Upper lobe of right lung (tissue), 1 donor: ENCODE measurements at regions not wholly inside any gene's neighbourhood (a gene's known extent, or its start where the extent isn't known, plus 50 kb on each side); places are given as distances from the start of the nearest gene placed in this dataset.

ENCODE experiments used
- ATAC-seq: fragments of 200-7000 bp; cut with Tn5 transposase; one replicate; pipeline ENCODE4 v1.9.1; 2020; ENCODE audit warnings: mild to moderate bottlenecking, moderate library complexity
- DNase-seq: peaks from one replicate; pipeline ENCODE4 v3.0.0-alpha.2; 2020
- H3K27ac ChIP-seq: fragments of 200-600 bp; one replicate; pipeline ENCODE4 v1.8.0; 2022
- H3K27me3 ChIP-seq: fragments of 200-600 bp; one replicate; pipeline ENCODE4 v1.8.0; 2022; ENCODE audit warnings: mild to moderate bottlenecking
- H3K36me3 ChIP-seq: fragments of 200-600 bp; one replicate; pipeline ENCODE4 v1.8.0; 2022
- H3K4me1 ChIP-seq: fragments of 200-600 bp; one replicate; pipeline ENCODE4 v1.8.0; 2022
- H3K4me3 ChIP-seq: fragments of 200-600 bp; one replicate; pipeline ENCODE4 v1.8.0; 2022; ENCODE audit warnings: mild to moderate bottlenecking
- H3K9me3 ChIP-seq: fragments of 200-600 bp; one replicate; pipeline ENCODE4 v1.8.0; 2022
- CTCF ChIP-seq: fragments of 200-600 bp; IDR thresholded peaks from one replicate; pipeline ENCODE4 v1.8.0; 2022; ENCODE audit warnings: antibody characterized with exemption
- intact Hi-C: fragments of 100-400 bp; cut with DNase I; formaldehyde crosslinking; loops from one replicate; pipeline ENCODE4 v1.11.0; 2022
- donor health status: DM: no; HTN: yes; CAD: no; lungs with severe emphysema.

- no peaks in the 10 kb centered on the region for H3K9me3 ChIP-seq
- H3K36me3 ChIP-seq = no peaks in the 10 kb centered on the region
- no peak overlapping the region for H3K4me3 ChIP-seq
- no peak overlapping the region for H3K27ac ChIP-seq
- TF ChIP-seq CTCF = no peak
- DNase-seq (no peak), ATAC-seq (no peak)
- intact Hi-C loops = no loop called here
- H3K27me3 ChIP-seq = no peaks in the 10 kb centered on the region
- no peaks in the 10 kb centered on the region for H3K4me1 ChIP-seq
These were observed 68.8 kb downstream of the NPY1R start for GRCh38 chr4:163263606-163264005.

DNA sequence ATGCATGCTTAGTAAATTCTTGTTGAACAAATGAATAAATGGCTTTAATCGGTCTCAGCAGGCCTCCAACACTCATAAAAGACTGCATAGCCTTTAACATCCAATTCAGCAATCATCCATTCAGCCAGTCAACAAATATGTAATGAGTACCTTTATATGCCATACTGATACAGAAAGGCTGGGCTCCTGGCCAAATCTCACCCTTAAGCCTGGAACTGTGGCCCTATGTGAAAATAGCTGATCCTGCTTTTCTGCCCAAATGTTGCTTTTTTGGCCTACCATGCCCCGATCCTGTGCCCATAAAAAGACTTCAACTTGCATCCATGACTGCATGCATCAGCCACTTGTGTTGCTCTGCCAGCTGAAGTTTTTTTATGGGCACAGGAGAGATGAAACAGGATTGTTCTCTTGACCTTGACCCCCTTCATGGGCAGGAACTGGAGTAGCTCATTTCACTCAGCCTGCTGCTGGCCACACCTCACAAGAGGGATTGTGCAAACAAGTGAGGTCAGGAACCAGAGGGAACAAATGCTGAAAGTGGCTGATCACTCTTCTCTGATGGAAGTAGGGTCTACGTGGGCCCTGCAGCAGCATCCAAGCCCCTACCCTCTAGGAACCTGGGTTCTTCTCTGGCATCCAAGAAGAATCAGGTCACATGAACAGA lies 75.6 kb downstream of the NPY1R start:
- DNase-seq = no peak
- H3K27ac ChIP-seq = no peak overlapping the region
- no peaks in the 10 kb centered on the region for H3K36me3 ChIP-seq
- ATAC-seq = peak; percentile 86
- intact Hi-C loops = no loop called here
- H3K4me1 ChIP-seq = no peaks in the 10 kb centered on the region
- no peak overlapping the region for H3K4me3 ChIP-seq
- no peaks in the 10 kb centered on the region for H3K27me3 ChIP-seq
- no peaks in the 10 kb centered on the region for H3K9me3 ChIP-seq
- TF ChIP-seq CTCF = no peak

DNA sequence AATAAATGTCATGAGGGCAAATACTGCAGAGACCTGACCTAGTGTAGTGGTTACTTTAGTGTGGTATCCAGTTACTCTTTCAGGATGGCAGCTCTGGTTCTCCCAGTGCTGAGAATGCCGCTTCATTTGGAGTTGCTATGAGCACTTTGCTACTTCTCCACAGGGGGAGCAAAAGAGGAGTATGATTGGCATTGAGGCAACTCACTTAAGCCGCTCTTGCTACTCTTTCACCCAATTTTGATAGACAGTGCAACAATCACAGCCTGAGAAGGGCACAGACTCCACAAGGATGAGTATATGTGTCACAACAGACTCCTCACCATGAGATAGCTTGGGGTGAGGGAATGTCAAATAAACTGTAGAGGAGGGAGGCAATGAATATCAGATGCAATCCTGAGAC lies 81.2 kb downstream of the NPY1R start:
- Histone ChIP-seq H3K4me1 (no peaks in the 10 kb centered on the region), H3K27me3 (no peaks in the 10 kb centered on the region), H3K36me3 (no peaks in the 10 kb centered on the region), H3K4me3 (no peak overlapping the region), H3K27ac (no peak overlapping the region), H3K9me3 (no peaks in the 10 kb centered on the region)
- TF ChIP-seq CTCF = no peak
- ATAC-seq = no peak
- intact Hi-C loops = no loop called here
- DNase-seq = no peak

DNA sequence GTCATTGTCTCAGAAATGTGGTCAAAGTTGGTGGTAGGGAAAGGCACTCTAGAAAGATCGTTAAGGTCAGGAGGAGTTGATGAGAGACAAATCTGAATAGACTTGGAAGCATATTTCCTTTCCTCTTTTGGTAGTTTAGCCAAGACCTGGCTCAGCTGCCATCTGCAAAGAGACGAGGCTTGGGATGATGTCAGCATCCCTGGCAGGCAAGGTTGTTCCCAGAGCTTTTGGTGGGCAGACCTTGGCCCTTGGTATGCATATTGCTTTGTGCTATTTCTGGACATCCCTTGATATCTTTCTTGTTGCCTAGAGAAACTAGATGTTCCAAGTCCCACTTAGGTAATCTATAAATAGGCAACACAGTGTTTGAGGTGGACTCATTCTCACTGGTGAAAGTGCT lies 82.4 kb upstream of the NAF1 start:
- Histone ChIP-seq H3K27ac (no peak overlapping the region), H3K4me1 (no peaks in the 10 kb centered on the region), H3K9me3 (no peaks in the 10 kb centered on the region), H3K4me3 (no peak overlapping the region), H3K36me3 (no peaks in the 10 kb centered on the region), H3K27me3 (peaks cover 2% of the 10 kb centered on the region)
- DNase-seq (no peak), ATAC-seq (no peak)
- no peak for TF ChIP-seq CTCF
- intact Hi-C loops = no loop called here

DNA sequence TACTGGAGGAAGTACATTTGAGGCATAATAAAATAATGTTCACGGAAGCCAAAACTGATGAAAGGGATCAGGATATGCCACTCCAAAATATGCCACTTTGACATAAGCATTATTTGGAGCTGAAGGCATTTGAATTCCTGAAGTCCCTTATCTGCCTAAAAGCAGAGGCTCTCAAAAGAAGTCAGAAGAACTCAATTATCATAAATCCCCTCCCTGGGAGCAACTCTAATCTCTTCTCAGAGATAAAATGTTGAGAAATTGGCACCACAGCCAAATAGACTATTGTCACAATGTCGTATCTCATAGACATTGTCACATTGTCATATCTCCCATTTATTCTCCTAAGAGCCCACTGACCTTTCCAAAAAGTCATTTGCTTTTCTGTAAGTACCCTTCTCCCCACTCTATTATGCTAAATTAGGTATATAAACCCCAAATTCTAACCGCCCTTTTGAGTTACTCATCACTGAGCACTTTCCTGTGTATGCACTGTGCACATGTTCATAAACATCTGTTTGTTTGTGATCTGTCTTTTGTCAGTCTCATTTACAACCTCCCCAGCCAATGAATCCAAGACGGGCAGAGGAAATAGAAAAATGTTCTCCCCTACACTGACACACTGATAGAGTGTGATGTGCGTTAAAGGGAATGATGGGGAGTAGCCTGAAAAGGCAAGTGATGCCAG lies 78.5 kb upstream of the NAF1 start:
- H3K27me3 ChIP-seq = peaks cover 2% of the 10 kb centered on the region
- DNase-seq (no peak), ATAC-seq (no peak)
- no peaks in the 10 kb centered on the region for H3K9me3 ChIP-seq
- intact Hi-C loops = no loop called here
- TF ChIP-seq CTCF = no peak
- no peaks in the 10 kb centered on the region for H3K36me3 ChIP-seq
- H3K4me3 ChIP-seq = no peak overlapping the region
- H3K4me1 ChIP-seq = no peaks in the 10 kb centered on the region
- H3K27ac ChIP-seq = no peak overlapping the region
